ENCODE measurements at regions not wholly inside any gene's neighbourhood (a gene's known extent, or its start where the extent isn't known, plus 50 kb on each side); places are given as distances from the start of the nearest gene placed in this dataset.

DNA sequence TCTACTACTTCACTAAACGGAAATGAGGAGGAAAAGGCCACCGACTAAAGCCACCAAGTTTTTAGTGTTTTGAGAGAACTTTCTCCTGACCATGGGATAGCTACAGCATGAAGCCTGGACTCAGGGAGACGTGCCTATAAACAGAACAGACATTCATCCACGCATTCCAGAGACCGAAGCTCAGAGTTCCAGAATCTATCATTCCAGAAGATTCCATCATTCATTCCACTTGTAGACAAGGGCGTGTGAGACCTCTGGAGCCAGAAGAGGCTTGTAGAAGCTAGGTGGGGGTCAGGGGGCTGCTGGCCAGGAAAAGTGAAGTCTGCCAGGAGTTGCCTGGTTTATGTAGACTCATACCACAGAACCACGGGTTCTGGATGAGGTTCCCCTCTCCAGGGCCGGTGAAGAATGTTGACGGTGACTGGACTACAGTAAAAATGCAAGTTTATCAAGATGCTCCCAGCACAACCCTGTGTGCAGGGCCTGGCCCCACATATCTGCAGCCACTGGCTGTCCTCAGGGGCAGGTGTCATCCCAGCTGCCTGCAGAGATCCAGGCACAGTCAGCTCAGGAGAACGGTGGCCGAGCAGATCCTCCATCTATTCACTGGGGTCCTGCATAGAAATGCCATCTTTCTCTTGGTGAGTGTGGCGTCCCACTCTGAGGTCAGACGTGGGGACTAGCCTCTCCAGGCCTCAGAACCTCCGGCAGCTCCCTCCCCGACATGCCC, 215.7 kb downstream of the USP6NL start:
- no peak for ATAC-seq
- ChIA-PET RAD21 (ENCODE audit: unreplicated experiment) (no interaction called here), CTCF (interaction anchor here (1.3 kb wide), 1 partner anchor 10 kb away, joined by 3 read pairs; no protein-coding TSS in a partner anchor), POLR2A (no interaction called here), SMC1A (ENCODE audit: uncharacterized antibody, unreplicated experiment) (no interaction called here)
- Histone ChIP-seq H2AFZ (ENCODE audit: control insufficient read depth, low read depth, low read length) (no peak overlapping the region), H3K9me3 (replicated peaks; ENCODE audit: control insufficient read depth, insufficient read depth, low read length) (no peaks in the 10 kb centered on the region), H3K4me1 (ENCODE audit: control insufficient read depth, insufficient read depth, low read length) (no peaks in the 10 kb centered on the region), H3K27me3 (replicated peaks in 1 of 2; ENCODE audit: control insufficient read depth in 2 of 2, insufficient read depth in 2 of 2, low read length in 1 of 2) (no peaks in the 10 kb centered on the region; a peak in 1 of 4 replicates), H3K27ac (ENCODE audit: control insufficient read depth, insufficient read depth) (no peak overlapping the region), H3K79me2 (ENCODE audit: control insufficient read depth, insufficient read depth, low read length) (no peaks in the 10 kb centered on the region), H3K36me3 (ENCODE audit: control insufficient read depth in 2 of 2, insufficient read depth in 2 of 2, low read length in 1 of 2) (no peaks in the 10 kb centered on the region), H3K4me2 (ENCODE audit: control insufficient read depth, insufficient read depth) (no peak overlapping the region), H3K4me3 (no peak overlapping the region), H3K9ac (ENCODE audit: control insufficient read depth, insufficient read depth, low read length) (no peak overlapping the region), H4K20me1 (ENCODE audit: control insufficient read depth, insufficient read depth) (no peaks in the 10 kb centered on the region)
- no TSS peak for BruUV-seq (replicated peaks)
- TF ChIP-seq PBX3 (IDR thresholded peaks at IDR 0.05; ENCODE audit: insufficient replicate concordance, low read depth, low read length) (no peak), ZNF274 (IDR thresholded peaks at IDR 0.05; ENCODE audit: insufficient read depth, insufficient read length) (no peak), KLF5 (IDR thresholded peaks at IDR 0.05; ENCODE audit: partially characterized antibody) (no peak)
- no peak for FAIRE-seq
- WGBS (ENCODE audit: insufficient coverage, insufficient replicate concordance, low lambda C conversion rate, missing lambda C conversion rate), result 39% methylated on average over 15 of the region's 15 CpGs
- DNase-seq (ENCODE audit: low read depth, low spot score), result no peak
- in situ Hi-C loops (cut with MboI) (no loop called here), intact Hi-C loops (cut with micrococcal nuclease; ENCODE audit: unreplicated experiment) (no loop called here)

GRCh38 chr10:11395161-11395560, 216.3 kb downstream of the USP6NL start:
- no peaks in the 10 kb centered on the region for H3K36me3 ChIP-seq (ENCODE audit: control insufficient read depth in 2 of 2, insufficient read depth in 2 of 2, low read length in 1 of 2)
- H3K4me2 ChIP-seq (ENCODE audit: control insufficient read depth, insufficient read depth), result no peak overlapping the region
- ATAC-seq, result no peak
- no peak for DNase-seq (ENCODE audit: low read depth, low spot score)
- H3K9me3 ChIP-seq (replicated peaks; ENCODE audit: control insufficient read depth, insufficient read depth, low read length), result no peaks in the 10 kb centered on the region
- ChIA-PET CTCF (interaction anchor here (1.3 kb wide), 1 partner anchor 9 kb away, joined by 3 read pairs; no protein-coding TSS in a partner anchor), POLR2A (no interaction called here), RAD21 (ENCODE audit: unreplicated experiment) (no interaction called here), SMC1A (ENCODE audit: uncharacterized antibody, unreplicated experiment) (interaction anchor here (1.0 kb wide), 1 partner anchor 9 kb away, joined by 3 read pairs; no protein-coding TSS in a partner anchor)
- H3K4me1 ChIP-seq (ENCODE audit: control insufficient read depth, insufficient read depth, low read length), result no peaks in the 10 kb centered on the region
- H3K27ac ChIP-seq (ENCODE audit: control insufficient read depth, insufficient read depth), result no peak overlapping the region
- no peak overlapping the region for H3K9ac ChIP-seq (ENCODE audit: control insufficient read depth, insufficient read depth, low read length)
- no peak for TF ChIP-seq E2F4 (IDR thresholded peaks at IDR 0.05; ENCODE audit: low read depth, low read length)
- no peak for TF ChIP-seq TCF12 (IDR thresholded peaks at IDR 0.05; ENCODE audit: low read depth, low read length)
- TF ChIP-seq, protein P1, sequence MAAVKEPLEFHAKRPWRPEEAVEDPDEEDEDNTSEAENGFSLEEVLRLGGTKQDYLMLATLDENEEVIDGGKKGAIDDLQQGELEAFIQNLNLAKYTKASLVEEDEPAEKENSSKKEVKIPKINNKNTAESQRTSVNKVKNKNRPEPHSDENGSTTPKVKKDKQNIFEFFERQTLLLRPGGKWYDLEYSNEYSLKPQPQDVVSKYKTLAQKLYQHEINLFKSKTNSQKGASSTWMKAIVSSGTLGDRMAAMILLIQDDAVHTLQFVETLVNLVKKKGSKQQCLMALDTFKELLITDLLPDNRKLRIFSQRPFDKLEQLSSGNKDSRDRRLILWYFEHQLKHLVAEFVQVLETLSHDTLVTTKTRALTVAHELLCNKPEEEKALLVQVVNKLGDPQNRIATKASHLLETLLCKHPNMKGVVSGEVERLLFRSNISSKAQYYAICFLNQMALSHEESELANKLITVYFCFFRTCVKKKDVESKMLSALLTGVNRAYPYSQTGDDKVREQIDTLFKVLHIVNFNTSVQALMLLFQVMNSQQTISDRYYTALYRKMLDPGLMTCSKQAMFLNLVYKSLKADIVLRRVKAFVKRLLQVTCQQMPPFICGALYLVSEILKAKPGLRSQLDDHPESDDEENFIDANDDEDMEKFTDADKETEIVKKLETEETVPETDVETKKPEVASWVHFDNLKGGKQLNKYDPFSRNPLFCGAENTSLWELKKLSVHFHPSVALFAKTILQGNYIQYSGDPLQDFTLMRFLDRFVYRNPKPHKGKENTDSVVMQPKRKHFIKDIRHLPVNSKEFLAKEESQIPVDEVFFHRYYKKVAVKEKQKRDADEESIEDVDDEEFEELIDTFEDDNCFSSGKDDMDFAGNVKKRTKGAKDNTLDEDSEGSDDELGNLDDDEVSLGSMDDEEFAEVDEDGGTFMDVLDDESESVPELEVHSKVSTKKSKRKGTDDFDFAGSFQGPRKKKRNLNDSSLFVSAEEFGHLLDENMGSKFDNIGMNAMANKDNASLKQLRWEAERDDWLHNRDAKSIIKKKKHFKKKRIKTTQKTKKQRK (IDR thresholded peaks at IDR 0.05; ENCODE audit: low read depth, low read length), result no peak
- TF ChIP-seq RBBP5 (conservative IDR thresholded peaks at IDR 0.05), result no peak
- TF ChIP-seq SRF (IDR thresholded peaks at IDR 0.05; ENCODE audit: low read depth in 2 of 2, low read length in 2 of 2), result no peak
- no peak for FAIRE-seq
- 33% methylated on average over 2 of the region's 2 CpGs for WGBS (ENCODE audit: insufficient coverage, insufficient replicate concordance, low lambda C conversion rate, missing lambda C conversion rate)
- no peaks in the 10 kb centered on the region for H3K79me2 ChIP-seq (ENCODE audit: control insufficient read depth, insufficient read depth, low read length)
- in situ Hi-C loops (cut with MboI), result no loop called here
- no peaks in the 10 kb centered on the region for H4K20me1 ChIP-seq (ENCODE audit: control insufficient read depth, insufficient read depth)
- no peak overlapping the region for H2AFZ ChIP-seq (ENCODE audit: control insufficient read depth, low read depth, low read length)
- no peaks in the 10 kb centered on the region; a peak in 1 of 4 replicates for H3K27me3 ChIP-seq (replicated peaks in 1 of 2; ENCODE audit: control insufficient read depth in 2 of 2, insufficient read depth in 2 of 2, low read length in 1 of 2)
- no TSS peak for BruUV-seq (replicated peaks)
- intact Hi-C loops (cut with micrococcal nuclease; ENCODE audit: unreplicated experiment), result no loop called here
- no peak overlapping the region for H3K4me3 ChIP-seq

All from GM12878 (cell line).